Endothelial cell of umbilical vein (primary cell): ENCODE measurements at regions not wholly inside any gene's neighbourhood (a gene's known extent, or its start where the extent isn't known, plus 50 kb on each side); places are given as distances from the start of the nearest gene placed in this dataset.

Experiments
- BruUV-seq: library from RNA; stranded (reverse); fragments of 400-500 nt; replicated peaks from 2 replicates; lab custom pipeline; 2021; lab: Mats Ljungman, UMichigan
- CTCF ChIA-PET: fragments of 300-600, 350-600 bp; sonication (Branson Sonifier 250); formaldehyde crosslinking; loops from one replicate; lab custom pipeline; 2021; ENCODE audit warnings: antibody characterized with exemption, inconsistent platforms; lab: Charles Lee
- POLR2A ChIA-PET: fragments of 300-600, 350-600 bp; sonication (Branson Sonifier 250); formaldehyde crosslinking; loops from one replicate; lab custom pipeline; 2021; ENCODE audit warnings: antibody characterized with exemption, inconsistent platforms; lab: Charles Lee
- DNase-seq: peaks from one replicate; pipeline ENCODE4 v3.0.0-alpha.2; 2011; ENCODE audit warnings: low read depth, low spot score
- FAIRE-seq: peaks from 2 replicates; lab custom pipeline; 2011; peaks lifted over from hg19 to GRCh38; lab: Jason Lieb, UNC
- H2AFZ ChIP-seq: 2 replicates; pipeline ENCODE4 v1.6.0; 2012; ENCODE audit warnings: low read depth, low read length, control low read depth, inconsistent platforms
- H3K27ac ChIP-seq: 2 replicates; pipeline ENCODE4 v1.5.1; 2011; ENCODE audit warnings: low read depth, mild to moderate bottlenecking, control low read depth, low read length, moderate library complexity; ENCODE audit not compliant: insufficient read depth
- H3K27me3 ChIP-seq, 2 experiments: 2 replicates each; pipeline versions ENCODE4 v1.6.0 to v1.6.1; 2011; ENCODE audit warnings: low read length in 2 of 2, mixed read lengths in 1 of 2; ENCODE audit not compliant: control insufficient read depth in 2 of 2, insufficient read depth in 2 of 2
- H3K36me3 ChIP-seq, 2 experiments: 2 replicates in 1 of 2; 3 replicates in 1 of 2; pipeline ENCODE4 v1.5.1; 2011; ENCODE audit warnings: low read length in 2 of 2, mild to moderate bottlenecking in 1 of 2, moderate library complexity in 1 of 2; ENCODE audit not compliant: control insufficient read depth in 2 of 2, insufficient read depth in 2 of 2; ENCODE audit errors: extremely low read depth in 1 of 2
- H3K4me1 ChIP-seq: 3 replicates; pipeline ENCODE4 v1.5.1; 2011; ENCODE audit warnings: mild to moderate bottlenecking, low read length; ENCODE audit not compliant: control insufficient read depth, insufficient read depth; ENCODE audit errors: extremely low read depth
- H3K4me2 ChIP-seq: 2 replicates; pipeline ENCODE4 v1.6.1; 2011; ENCODE audit warnings: low read length, control low read depth, mixed read lengths; ENCODE audit not compliant: insufficient read depth
- H3K4me3 ChIP-seq, 3 experiments: fragments of 200-600 bp in 1 of 3; sonication (generic), shearing (Covaris generic) in 1 of 3; replicated peaks in 1 of 3; 2 replicates each; pipeline ENCODE4 v1.5.1; 2011 to 2016; ENCODE audit warnings: control low read depth in 3 of 3, low read length in 3 of 3, mild to moderate bottlenecking in 2 of 3, inconsistent platforms in 1 of 3, low read depth in 1 of 3, moderate library complexity in 1 of 3; ENCODE audit not compliant: insufficient read depth in 1 of 3
- H3K79me2 ChIP-seq: 2 replicates; pipeline ENCODE4 v1.6.0; 2012; ENCODE audit warnings: low read length, inconsistent platforms; ENCODE audit not compliant: control insufficient read depth, insufficient read depth
- H3K9ac ChIP-seq: replicated peaks from 2 replicates; pipeline ENCODE3; 2011; ENCODE audit warnings: low read length, control low read depth; ENCODE audit not compliant: insufficient read depth; ENCODE audit errors: extremely low read depth
- H3K9me1 ChIP-seq: replicated peaks from 3 replicates; pipeline ENCODE4 v1.6.0; 2011; ENCODE audit warnings: mild to moderate bottlenecking, low read length; ENCODE audit not compliant: control insufficient read depth, insufficient read depth; ENCODE audit errors: extremely low read depth
- H3K9me3 ChIP-seq: replicated peaks from 2 replicates; pipeline ENCODE4 v1.5.1; 2012; ENCODE audit warnings: low read length, inconsistent platforms; ENCODE audit not compliant: control insufficient read depth, insufficient read depth
- H4K20me1 ChIP-seq: replicated peaks from 2 replicates; pipeline ENCODE3; 2011; ENCODE audit warnings: mild to moderate bottlenecking, low read length; ENCODE audit not compliant: control insufficient read depth, insufficient read depth; ENCODE audit errors: extremely low read depth
- EZH2 ChIP-seq: IDR thresholded peaks from 2 replicates; pipeline ENCODE4 v1.6.1; 2012; ENCODE audit warnings: borderline replicate concordance, low read depth, mild to moderate bottlenecking, moderate library complexity, low read length, inconsistent platforms; ENCODE audit not compliant: severe bottlenecking
- FOS ChIP-seq: IDR thresholded peaks from 2 replicates; pipeline ENCODE4 v1.6.1; 2011; ENCODE audit warnings: mild to moderate bottlenecking, low read length, moderate library complexity, borderline replicate concordance; ENCODE audit not compliant: insufficient read depth
- POLR2AphosphoS5 ChIP-seq: IDR thresholded peaks from 2 replicates; pipeline ENCODE4 v1.6.1; 2012; ENCODE audit warnings: low read depth, mild to moderate bottlenecking, control low read depth, low read length, moderate library complexity; ENCODE audit not compliant: insufficient read depth
- dilution Hi-C: fragments of 300-500 bp; cut with MboI; formaldehyde crosslinking; loops from one replicate; pipeline ENCODE4 v1.15.0; 2019; ENCODE audit warnings: low sequenced_read_pairs; ENCODE audit not compliant: extremely low pct_ligation_motif_present
- intact Hi-C: fragments of 100-400 bp; cut with micrococcal nuclease; formaldehyde crosslinking; loops from one replicate; pipeline ENCODE4 v1.10.0; 2022
- TF ChIP-seq, protein P1 (sequence below): IDR thresholded peaks from 2 replicates; pipeline ENCODE4 v1.6.1; 2011; ENCODE audit not compliant: insufficient read depth, insufficient read length
- TF ChIP-seq, protein P2 (sequence below), 2 donors: IDR thresholded peaks; 1 replicate in 1 of 2; 2 replicates in 1 of 2; pipeline ENCODE4 v1.5.1; 2011; ENCODE audit warnings: low read length in 2 of 2, mild to moderate bottlenecking in 2 of 2, moderate library complexity in 2 of 2, control low read depth in 1 of 2, inconsistent platforms in 1 of 2, low read depth in 1 of 2; ENCODE audit not compliant: insufficient read depth in 1 of 2; ENCODE audit errors: extremely low read depth in 1 of 2

DNA sequence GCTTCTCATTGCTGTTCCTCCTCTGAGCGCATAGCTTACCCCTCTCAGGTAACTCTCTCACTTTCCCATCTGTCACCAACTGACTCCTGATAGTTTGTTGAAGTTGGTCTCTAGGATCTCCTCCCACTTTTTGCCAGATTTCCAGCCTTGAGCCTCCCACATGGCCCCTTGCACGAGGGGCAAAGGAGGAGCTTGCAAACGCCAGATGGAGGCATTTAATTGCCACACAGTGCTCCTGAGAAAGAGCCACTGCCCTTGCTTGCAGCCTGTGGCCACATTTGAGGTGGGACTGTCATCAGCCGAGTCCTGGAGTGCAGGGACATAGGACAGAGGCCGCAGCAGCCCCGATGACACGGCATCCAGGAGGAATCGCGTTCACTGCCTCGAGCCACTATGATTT is 348.7 kb downstream of the SMOC2 start:
- TF ChIP-seq EZH2 (no peak), POLR2AphosphoS5 (no peak), FOS (no peak)
- TF ChIP-seq, protein P1, sequence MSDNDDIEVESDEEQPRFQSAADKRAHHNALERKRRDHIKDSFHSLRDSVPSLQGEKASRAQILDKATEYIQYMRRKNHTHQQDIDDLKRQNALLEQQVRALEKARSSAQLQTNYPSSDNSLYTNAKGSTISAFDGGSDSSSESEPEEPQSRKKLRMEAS = no peak
- TF ChIP-seq, protein P2, sequence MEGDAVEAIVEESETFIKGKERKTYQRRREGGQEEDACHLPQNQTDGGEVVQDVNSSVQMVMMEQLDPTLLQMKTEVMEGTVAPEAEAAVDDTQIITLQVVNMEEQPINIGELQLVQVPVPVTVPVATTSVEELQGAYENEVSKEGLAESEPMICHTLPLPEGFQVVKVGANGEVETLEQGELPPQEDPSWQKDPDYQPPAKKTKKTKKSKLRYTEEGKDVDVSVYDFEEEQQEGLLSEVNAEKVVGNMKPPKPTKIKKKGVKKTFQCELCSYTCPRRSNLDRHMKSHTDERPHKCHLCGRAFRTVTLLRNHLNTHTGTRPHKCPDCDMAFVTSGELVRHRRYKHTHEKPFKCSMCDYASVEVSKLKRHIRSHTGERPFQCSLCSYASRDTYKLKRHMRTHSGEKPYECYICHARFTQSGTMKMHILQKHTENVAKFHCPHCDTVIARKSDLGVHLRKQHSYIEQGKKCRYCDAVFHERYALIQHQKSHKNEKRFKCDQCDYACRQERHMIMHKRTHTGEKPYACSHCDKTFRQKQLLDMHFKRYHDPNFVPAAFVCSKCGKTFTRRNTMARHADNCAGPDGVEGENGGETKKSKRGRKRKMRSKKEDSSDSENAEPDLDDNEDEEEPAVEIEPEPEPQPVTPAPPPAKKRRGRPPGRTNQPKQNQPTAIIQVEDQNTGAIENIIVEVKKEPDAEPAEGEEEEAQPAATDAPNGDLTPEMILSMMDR (IDR thresholded peaks at IDR 0.05; ENCODE audit: extremely low read depth in 1 of 2, insufficient read depth in 1 of 2, low read depth in 1 of 2, low read length in 2 of 2) = no peak
- H3K79me2 ChIP-seq = no peaks in the 10 kb centered on the region
- POLR2A ChIA-PET = no interaction called here
- no peaks in the 10 kb centered on the region for H3K4me1 ChIP-seq
- H3K9me3 ChIP-seq = peaks cover 6% of the 10 kb centered on the region
- H4K20me1 ChIP-seq = no peaks in the 10 kb centered on the region
- DNase-seq (no peak), FAIRE-seq (no peak)
- no peaks in the 10 kb centered on the region for H3K27me3 ChIP-seq
- H3K4me3 ChIP-seq = no peak overlapping the region
- CTCF ChIA-PET = no interaction called here
- H3K4me2 ChIP-seq = no peak overlapping the region
- no peak overlapping the region for H3K9ac ChIP-seq
- BruUV-seq = no TSS peak
- no peak overlapping the region for H2AFZ ChIP-seq
- no peaks in the 10 kb centered on the region for H3K36me3 ChIP-seq
- no peaks in the 10 kb centered on the region for H3K9me1 ChIP-seq
- dilution Hi-C loops = no loop called here
- intact Hi-C loops = no loop called here
- no peak overlapping the region for H3K27ac ChIP-seq
